Esophagus squamous epithelium (tissue), 5 donors: ENCODE measurements at regions not wholly inside any gene's neighbourhood (a gene's known extent, or its start where the extent isn't known, plus 50 kb on each side); places are given as distances from the start of the nearest gene placed in this dataset.
A peak's percentile ranks its signal among the peaks of the same experiment; 100 is the strongest.

Experiments
- DNase-seq: peaks from one replicate; lab custom pipeline; 2025; lab: John Stamatoyannopoulos, UW
- H3K27ac ChIP-seq, 4 donors: fragments of 200-600 bp; sonication (generic); one replicate each; pipeline ENCODE4 v1.5.1; 2016 to 2019; ENCODE audit warnings: mild to moderate bottlenecking in 1 of 4
- H3K27me3 ChIP-seq, 4 donors: fragments of 200-600 bp; sonication (generic); 1 replicate in 3 of 4; 2 replicates in 1 of 4; pipeline versions ENCODE4 v1.5.1 to v1.6.0; 2017 to 2021; ENCODE audit warnings: antibody characterized with exemption in 1 of 4
- H3K36me3 ChIP-seq, 3 donors: fragments of 200-600 bp; sonication (generic); one replicate each; pipeline ENCODE4 v1.5.1; 2016 to 2019
- H3K4me1 ChIP-seq, 3 donors: fragments of 200-600 bp; sonication (generic); one replicate each; pipeline ENCODE4 v1.5.1; 2017 to 2019
- H3K4me3 ChIP-seq, 4 donors: fragments of 200-600 bp; sonication (generic); 1 replicate in 3 of 4; 2 replicates in 1 of 4; pipeline ENCODE4 v1.5.1; 2016 to 2019; ENCODE audit warnings: mild to moderate bottlenecking in 2 of 4, moderate library complexity in 1 of 4
- H3K9me3 ChIP-seq, 3 donors: fragments of 200-600 bp; sonication (generic); one replicate each; pipeline ENCODE4 v1.5.1; 2016 to 2019
- CTCF ChIP-seq, 6 experiments: fragments of 450-650 bp in 4 of 6; fragments of 200-600 bp in 2 of 6; sonication (generic) in 2 of 6; IDR thresholded peaks; one replicate each; pipeline ENCODE4 v1.5.1; 2016 to 2019; ENCODE audit warnings: antibody characterized with exemption in 6 of 6, mild to moderate bottlenecking in 4 of 6, moderate library complexity in 4 of 6
- POLR2A ChIP-seq, 4 donors: fragments of 450-650 bp; IDR thresholded peaks; one replicate each; pipeline ENCODE4 v1.6.1; 2017; ENCODE audit warnings: antibody characterized with exemption in 4 of 4, mild to moderate bottlenecking in 4 of 4, moderate library complexity in 3 of 4
- WGBS, 2 donors: methylation state at CpG; one replicate each; pipeline ENCODE4 v1.1.5; 2018; 5-methylcytosine and 5-hydroxymethylcytosine counted together
- intact Hi-C: fragments of 100-400 bp; cut with DNase I; formaldehyde crosslinking; loops from one replicate; pipeline ENCODE4 v1.15.0; 2022
- donor health status: DM: yes; HTN: yes; CAD: no.

GRCh38 chr10:118537623-118538022, 57.8 kb downstream of the PRLHR start:
- H3K4me1 ChIP-seq = peaks cover 0 to 20% (median 0%) of the 10 kb centered on the region in 3 donors
- H3K27ac ChIP-seq = no peak overlapping the region
- no peaks in the 10 kb centered on the region for H3K9me3 ChIP-seq
- H3K36me3 ChIP-seq = no peaks in the 10 kb centered on the region
- DNase-seq = no peak
- intact Hi-C loops = no loop called here
- 81 to 92% methylated on average over 1 of the region's 1 CpG for WGBS, 2 donors
- H3K27me3 ChIP-seq = peaks cover 0 to 9% (median 0%) of the 10 kb centered on the region in 4 donors
- TF ChIP-seq POLR2A (IDR thresholded peaks at IDR 0.05) (no peak), CTCF (IDR thresholded peaks at IDR 0.05) (no peak)
- H3K4me3 ChIP-seq = no peak overlapping the region

- Histone ChIP-seq H3K4me3 (no peak overlapping the region), H3K27ac (no peak overlapping the region), H3K9me3 (no peaks in the 10 kb centered on the region), H3K4me1 (peaks cover 0 to 9% (median 0%) of the 10 kb centered on the region in 3 donors), H3K27me3 (no peaks in the 10 kb centered on the region), H3K36me3 (no peaks in the 10 kb centered on the region)
- WGBS, 2 donors = 85% methylated on average over 3 of the region's 3 CpGs
- no peak for DNase-seq
- TF ChIP-seq POLR2A (IDR thresholded peaks at IDR 0.05) (no peak), CTCF (IDR thresholded peaks at IDR 0.05) (no peak)
- intact Hi-C loops = no loop called here
Measured at GRCh38 chr10:118534136-118534535, 61.3 kb downstream of the PRLHR start.

GRCh38 chr10:118531105-118531852, 64.2 kb downstream of the PRLHR start:
- peak overlapping the region in 1 of 4 donors; percentile 21 for H3K27ac ChIP-seq
- DNase-seq = no peak
- no peaks in the 10 kb centered on the region for H3K36me3 ChIP-seq
- H3K4me3 ChIP-seq = no peak overlapping the region
- peaks cover 0 to 3% (median 0%) of the 10 kb centered on the region in 4 donors for H3K27me3 ChIP-seq
- WGBS, 2 donors = 60 to 63% methylated on average over 10 to 12 of the region's 12 CpGs
- peaks cover 0 to 9% (median 0%) of the 10 kb centered on the region in 3 donors for H3K4me1 ChIP-seq
- H3K9me3 ChIP-seq = no peaks in the 10 kb centered on the region
- intact Hi-C loops = no loop called here
- TF ChIP-seq CTCF (IDR thresholded peaks at IDR 0.05) (no peak), POLR2A (IDR thresholded peaks at IDR 0.05) (no peak)

- no peak for TF ChIP-seq CTCF (IDR thresholded peaks at IDR 0.05)
- no peak for TF ChIP-seq POLR2A (IDR thresholded peaks at IDR 0.05)
- intact Hi-C loops = no loop called here
- WGBS, 2 donors = 55 to 81% methylated on average over 3 to 4 of the region's 6 CpGs
Measured at GRCh38 chr10:118528426-118528825, 67.0 kb downstream of the PRLHR start.

DNA sequence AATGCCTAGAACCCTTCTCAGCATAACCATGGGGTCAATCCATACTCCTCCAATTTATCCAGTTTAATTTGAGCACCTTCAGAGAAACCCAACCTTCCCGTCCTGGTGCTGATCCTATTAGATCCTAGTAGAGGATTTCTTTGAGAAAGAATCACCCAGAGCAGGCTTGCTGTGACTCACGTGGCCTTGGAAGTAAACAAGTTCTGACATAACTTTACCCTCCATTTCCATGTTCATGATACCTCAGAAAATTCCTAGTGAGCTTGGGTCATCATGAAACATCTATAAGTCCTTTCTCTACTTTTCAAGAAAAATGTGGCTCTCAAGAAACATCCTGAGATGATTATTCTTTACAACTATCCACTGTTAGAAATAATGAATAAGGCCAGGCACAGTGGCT, 71.7 kb downstream of the PRLHR start:
- Histone ChIP-seq H3K36me3 (no peaks in the 10 kb centered on the region), H3K27ac (peak overlapping the region in 1 of 4 donors; percentile 65), H3K27me3 (peaks cover 0 to 3% (median 0%) of the 10 kb centered on the region in 4 donors), H3K9me3 (no peaks in the 10 kb centered on the region), H3K4me1 (peaks cover 4 to 21% (median 6%) of the 10 kb centered on the region in 3 donors), H3K4me3 (no peak overlapping the region)
- no peak for DNase-seq
- TF ChIP-seq CTCF (IDR thresholded peaks at IDR 0.05) = no peak
- no peak for TF ChIP-seq POLR2A (IDR thresholded peaks at IDR 0.05)
- intact Hi-C loops = no loop called here
- 25 to 41% methylated on average over 2 of the region's 2 CpGs for WGBS, 2 donors

More at GRCh38 chr10:118528426-118528825, 67.0 kb downstream of the PRLHR start:
- H3K9me3 ChIP-seq = no peaks in the 10 kb centered on the region
- H3K27me3 ChIP-seq = peaks cover 0 to 3% (median 0%) of the 10 kb centered on the region in 4 donors
- H3K4me1 ChIP-seq = peaks cover 0 to 13% (median 2%) of the 10 kb centered on the region in 3 donors
- no peak for DNase-seq
- no peak overlapping the region for H3K4me3 ChIP-seq
- no peak overlapping the region for H3K27ac ChIP-seq
- no peaks in the 10 kb centered on the region for H3K36me3 ChIP-seq
